H1 (cell line): ENCODE measurements at regions not wholly inside any gene's neighbourhood (a gene's known extent, or its start where the extent isn't known, plus 50 kb on each side); places are given as distances from the start of the nearest gene placed in this dataset.

Experiments used
- CTCF ChIA-PET: fragments of 300-600 bp; sonication (Branson Sonifier 250); formaldehyde crosslinking; loops from one replicate; lab custom pipeline; 2021; ENCODE audit not compliant: partially characterized antibody; lab: Charles Lee
- POLR2A ChIA-PET: fragments of 300-600 bp; sonication (Branson Sonifier 250); formaldehyde crosslinking; loops from one replicate; lab custom pipeline; 2021; ENCODE audit warnings: inconsistent platforms; ENCODE audit not compliant: partially characterized antibody; lab: Charles Lee
- DNase-seq, 2 experiments: peaks; one replicate each; pipeline versions ENCODE4 v3.0.0 to v3.0.0-alpha.2; 2010 to 2022; ENCODE audit warnings: low spot score in 2 of 2, low read depth in 1 of 2, mixed read lengths in 1 of 2
- FAIRE-seq: peaks from 2 replicates; lab custom pipeline; 2011; peaks lifted over from hg19 to GRCh38; lab: Jason Lieb, UNC
- H2AFZ ChIP-seq: 2 replicates; pipeline ENCODE4 v1.8.1; 2012; ENCODE audit warnings: low read length, inconsistent platforms
- H2AK5ac ChIP-seq: 2 replicates; pipeline ENCODE4 v1.6.1; 2013; ENCODE audit warnings: low read depth, low read length
- H2BK120ac ChIP-seq: replicated peaks from 2 replicates; pipeline ENCODE3; 2013; ENCODE audit warnings: low read depth, low read length, inconsistent platforms
- H2BK12ac ChIP-seq: 2 replicates; pipeline ENCODE4 v1.6.1; 2013; ENCODE audit warnings: low read depth, low read length
- H2BK15ac ChIP-seq: 2 replicates; pipeline ENCODE4 v1.6.1; 2013; ENCODE audit warnings: low read length
- H2BK20ac ChIP-seq: 2 replicates; pipeline ENCODE4 v1.6.1; 2013; ENCODE audit warnings: low read length
- H2BK5ac ChIP-seq: 2 replicates; pipeline ENCODE4 v1.6.1; 2013; ENCODE audit warnings: low read depth, low read length
- H3K14ac ChIP-seq: 2 replicates; pipeline ENCODE4 v1.6.1; 2013; ENCODE audit warnings: inconsistent platforms; ENCODE audit not compliant: insufficient read length
- H3K18ac ChIP-seq: 2 replicates; pipeline ENCODE4 v1.6.1; 2013; ENCODE audit warnings: low read length; ENCODE audit errors: extremely low read depth
- H3K23ac ChIP-seq: 2 replicates; pipeline ENCODE4 v1.6.1; 2013; ENCODE audit warnings: inconsistent platforms; ENCODE audit not compliant: insufficient read length
- H3K23me2 ChIP-seq: 2 replicates; pipeline ENCODE4 v1.6.1; 2013; ENCODE audit warnings: low read depth, low read length
- H3K27ac ChIP-seq: 2 replicates; pipeline ENCODE4 v1.6.1; 2011; ENCODE audit warnings: low read depth, low read length, inconsistent platforms
- H3K27me3 ChIP-seq, 4 experiments: replicated peaks in 1 of 4; 1 replicate in 1 of 4; 2 replicates in 3 of 4; pipeline versions ENCODE4 v1.6.1 to v1.8.1; 2011 to 2013; ENCODE audit warnings: low read length in 3 of 4, mild to moderate bottlenecking in 3 of 4, inconsistent platforms in 2 of 4, mixed read lengths in 2 of 4, moderate library complexity in 1 of 4; ENCODE audit not compliant: control insufficient read depth in 3 of 4, insufficient read depth in 3 of 4; ENCODE audit errors: extremely low read depth in 1 of 4
- H3K36me3 ChIP-seq, 4 experiments: 2 replicates each; pipeline versions ENCODE4 v1.6.1 to v1.8.1; 2011 to 2013; ENCODE audit warnings: mild to moderate bottlenecking in 4 of 4, low read length in 3 of 4, moderate library complexity in 2 of 4, control low read depth in 1 of 4, inconsistent platforms in 1 of 4; ENCODE audit not compliant: insufficient read depth in 4 of 4, control insufficient read depth in 2 of 4
- H3K4ac ChIP-seq: replicated peaks from 2 replicates; pipeline ENCODE3; 2013; ENCODE audit warnings: low read length, low read depth, mixed read lengths, inconsistent platforms; ENCODE audit not compliant: insufficient read length
- H3K4me1 ChIP-seq, 4 experiments: replicated peaks in 1 of 4; 1 replicate in 1 of 4; 2 replicates in 3 of 4; pipeline versions ENCODE4 v1.6.1 to v1.8.1; 2011 to 2013; ENCODE audit warnings: low read length in 3 of 4, inconsistent platforms in 2 of 4, mixed read lengths in 1 of 4; ENCODE audit not compliant: insufficient read depth in 4 of 4, control insufficient read depth in 3 of 4
- H3K4me2 ChIP-seq, 2 experiments: 2 replicates each; pipeline versions ENCODE4 v1.6.1 to v1.8.1; 2011 to 2013; ENCODE audit warnings: low read depth in 2 of 2, low read length in 2 of 2, control low read depth in 1 of 2, inconsistent platforms in 1 of 2, mild to moderate bottlenecking in 1 of 2; ENCODE audit not compliant: insufficient read depth in 1 of 2
- H3K4me3 ChIP-seq, 4 experiments: fragments of 200-600, 300-600 bp in 1 of 4; sonication (generic), shearing (Covaris generic), sonication (Bioruptor Twin) in 1 of 4; 2 replicates each; pipeline versions ENCODE4 v1.5.1 to v1.8.1; 2011 to 2016; ENCODE audit warnings: low read length in 4 of 4, low read depth in 3 of 4, control low read depth in 2 of 4, inconsistent platforms in 2 of 4, mild to moderate bottlenecking in 2 of 4, mixed read lengths in 1 of 4, moderate library complexity in 1 of 4; ENCODE audit not compliant: insufficient read depth in 2 of 4; ENCODE audit errors: extremely low read depth in 1 of 4
- H3K56ac ChIP-seq: replicated peaks from 2 replicates; pipeline ENCODE3; 2013; ENCODE audit warnings: low read depth, mild to moderate bottlenecking, mixed read lengths, low read length, inconsistent platforms; ENCODE audit not compliant: insufficient read length
- H3K79me1 ChIP-seq: 2 replicates; pipeline ENCODE4 v1.6.1; 2013; ENCODE audit warnings: low read depth, low read length, control low read depth
- H3K79me2 ChIP-seq, 2 experiments: 2 replicates each; pipeline versions ENCODE4 v1.6.1 to v1.8.1; 2012 to 2013; ENCODE audit warnings: low read length in 2 of 2, mild to moderate bottlenecking in 2 of 2, inconsistent platforms in 1 of 2; ENCODE audit not compliant: insufficient read depth in 2 of 2, control insufficient read depth in 1 of 2
- H3K9ac ChIP-seq, 4 experiments: replicated peaks in 1 of 4; 1 replicate in 1 of 4; 2 replicates in 3 of 4; pipeline versions ENCODE4 v1.6.1 to v1.8.1; 2011 to 2013; ENCODE audit warnings: low read depth in 3 of 4, low read length in 3 of 4, control low read depth in 2 of 4, mild to moderate bottlenecking in 2 of 4, moderate library complexity in 2 of 4, inconsistent platforms in 1 of 4; ENCODE audit errors: extremely low read depth in 1 of 4
- H3K9me3 ChIP-seq, 2 experiments: 2 replicates each; pipeline versions ENCODE4 v1.6.1 to v1.8.1; 2012 to 2013; ENCODE audit warnings: mild to moderate bottlenecking in 2 of 2, moderate library complexity in 2 of 2, control low read depth in 1 of 2, inconsistent platforms in 1 of 2, low read depth in 1 of 2, low read length in 1 of 2, mixed read lengths in 1 of 2; ENCODE audit not compliant: insufficient read depth in 2 of 2
- H4K20me1 ChIP-seq, 2 experiments: replicated peaks in 1 of 2; 2 replicates each; pipeline versions ENCODE3 to v1.8.1; 2011 to 2013; ENCODE audit warnings: inconsistent platforms in 2 of 2, low read length in 2 of 2, mild to moderate bottlenecking in 1 of 2; ENCODE audit not compliant: insufficient read depth in 2 of 2, control insufficient read depth in 1 of 2
- H4K5ac ChIP-seq: 2 replicates; pipeline ENCODE4 v1.6.1; 2013; ENCODE audit warnings: low read length, low read depth, mixed read lengths, inconsistent platforms; ENCODE audit not compliant: insufficient read length
- H4K8ac ChIP-seq: 2 replicates; pipeline ENCODE4 v1.8.0; 2013; ENCODE audit warnings: mild to moderate bottlenecking, moderate library complexity, low read length, inconsistent platforms; ENCODE audit not compliant: insufficient read depth; ENCODE audit errors: extremely low read depth
- H4K91ac ChIP-seq: replicated peaks from 2 replicates; pipeline ENCODE3; 2013; ENCODE audit warnings: low read length, mixed read lengths, inconsistent platforms; ENCODE audit not compliant: insufficient read length
- WGBS, 2 experiments: shearing (Covaris generic) in 1 of 2; methylation state at CpG; one replicate each; pipeline versions ENCODE4 v1.1.6 to v1.1.7; 2013 to 2015; ENCODE audit warnings: low lambda C conversion rate in 2 of 2, mixed read lengths in 2 of 2, inconsistent platforms in 1 of 2, low coverage in 1 of 2, missing lambda C conversion rate in 1 of 2; ENCODE audit not compliant: insufficient replicate concordance in 2 of 2, insufficient coverage in 1 of 2, insufficient read length in 1 of 2; ENCODE audit errors: extremely low coverage in 1 of 2, missing lambda C conversion rate in 1 of 2; 5-methylcytosine and 5-hydroxymethylcytosine counted together

DNA sequence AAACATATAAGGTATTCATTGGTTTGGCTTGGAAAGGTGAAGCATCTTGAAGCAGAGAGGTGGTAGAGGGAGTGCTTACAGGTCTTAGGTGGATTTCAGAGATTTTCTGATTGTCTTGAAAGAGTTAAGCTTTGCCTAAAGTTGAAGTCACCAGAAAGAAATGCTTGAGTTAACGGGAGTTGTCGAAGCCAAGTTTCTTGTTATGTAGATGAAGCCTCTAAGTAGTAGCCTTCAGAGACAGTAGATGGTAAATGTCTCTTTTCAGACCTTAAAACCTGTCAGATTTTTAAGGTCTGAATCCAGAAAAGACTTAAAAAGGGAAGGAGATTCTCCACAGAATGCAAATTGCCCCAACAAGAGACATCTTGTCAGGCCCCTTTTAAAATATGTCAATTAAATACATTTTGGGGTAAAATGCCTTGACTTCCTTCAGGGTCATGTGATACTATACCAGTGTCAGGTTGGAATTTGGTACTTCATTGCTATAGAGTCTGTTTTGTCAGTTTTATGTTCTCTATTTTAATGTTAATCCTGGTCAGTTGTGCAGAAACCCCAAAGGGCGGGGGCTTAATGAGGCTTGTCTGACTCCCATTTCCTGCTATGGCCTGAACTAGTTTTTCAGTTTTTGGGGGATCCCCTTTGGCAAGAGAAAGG, 81.0 kb downstream of the PCDH18 start:
- POLR2A ChIA-PET, result interaction anchor here (0.9 to 1.0 kb wide), 2 partner anchors 17 kb away, joined by 3 read pairs; no protein-coding TSS in a partner anchor
- Histone ChIP-seq H2BK12ac (no peak overlapping the region), H3K14ac (no peak overlapping the region), H2BK120ac (peak overlapping the region; percentile 65), H3K27me3 (no peaks in the 10 kb centered on the region), H2AFZ (no peak overlapping the region), H3K23me2 (no peaks in the 10 kb centered on the region), H2AK5ac (no peak overlapping the region), H3K4me1 (peaks cover 0 to 11% (median 4%) of the 10 kb centered on the region in 4 experiments; a peak in 2 of 7 replicates), H3K79me2 (no peaks in the 10 kb centered on the region), H2BK20ac (peak overlapping the region; percentile 76; the same call in 1 of the 2 replicates), H3K79me1 (no peaks in the 10 kb centered on the region), H3K56ac (no peak overlapping the region), H3K23ac (no peak overlapping the region), H3K9ac (no peak overlapping the region; a peak in 1 of 7 replicates), H3K9me3 (no peaks in the 10 kb centered on the region), H4K8ac (no peak overlapping the region), H3K4me2 (peak overlapping the region; percentile 21 to 51; a peak in 2 of 4 replicates), H3K27ac (no peak overlapping the region), H3K4me3 (peak overlapping the region in 1 of 4 experiments; percentile 14; a peak in 1 of 8 replicates), H4K91ac (no peak overlapping the region), H4K20me1 (no peaks in the 10 kb centered on the region), H3K4ac (no peak overlapping the region), H2BK15ac (no peak overlapping the region), H3K36me3 (no peaks in the 10 kb centered on the region), H2BK5ac (peak overlapping the region; percentile 19; the same call in 1 of the 2 replicates), H4K5ac (no peak overlapping the region), H3K18ac (no peak overlapping the region)
- 13% methylated on average over 3 of the region's 3 CpGs; no CpG with 5 or more reads in 1 of the 2 experiments for WGBS, 2 experiments
- FAIRE-seq, result peak; percentile 85
- CTCF ChIA-PET, result no interaction called here
- peak in 1 of 2 experiments; percentile 46 for DNase-seq
